Skeletal muscle satellite cell (primary cell): ENCODE measurements at regions not wholly inside any gene's neighbourhood (a gene's known extent, or its start where the extent isn't known, plus 50 kb on each side); places are given as distances from the start of the nearest gene placed in this dataset.
"Not testable (repeated sequence)": the region's sequence is repeated elsewhere in the genome, so short reads cannot be mapped to it uniquely, and the experiment has no call there.

Experiments used
- H3K27me3 ChIP-seq: 2 replicates; pipeline ENCODE4 v1.7.0; 2013; ENCODE audit warnings: low read length; ENCODE audit not compliant: control insufficient read depth, insufficient read depth
- H3K36me3 ChIP-seq: 2 replicates; pipeline ENCODE4 v1.7.0; 2013; ENCODE audit warnings: mild to moderate bottlenecking, control low read depth, low read length; ENCODE audit not compliant: insufficient read depth
- H3K4me1 ChIP-seq: 2 replicates; pipeline ENCODE4 v1.7.0; 2013; ENCODE audit warnings: low read length; ENCODE audit not compliant: control insufficient read depth, insufficient read depth
- H3K4me2 ChIP-seq: 2 replicates; pipeline ENCODE4 v1.7.0; 2013; ENCODE audit warnings: mild to moderate bottlenecking, low read length
- H3K4me3 ChIP-seq: 2 replicates; pipeline ENCODE4 v1.7.0; 2013; ENCODE audit warnings: low read length
- H3K9ac ChIP-seq: 2 replicates; pipeline ENCODE4 v1.7.0; 2013; ENCODE audit warnings: mild to moderate bottlenecking, low read depth, low read length, moderate library complexity
- H3K9me3 ChIP-seq: replicated peaks from 2 replicates; pipeline ENCODE4 v1.7.0; 2013; ENCODE audit warnings: mild to moderate bottlenecking, control low read depth, low read length

- Histone ChIP-seq H3K27me3 (no peaks in the 10 kb centered on the region), H3K36me3 (no peaks in the 10 kb centered on the region), H3K4me3 (no peak overlapping the region), H3K9me3 (no peaks in the 10 kb centered on the region), H3K4me2 (no peak overlapping the region), H3K4me1 (no peaks in the 10 kb centered on the region), H3K9ac (no peak overlapping the region)
Observed at GRCh38 chr1:79912813-79913212, 906.3 kb upstream of the ADGRL4 start.

GRCh38 chr1:79903321-79903720 is 896.8 kb upstream of the ADGRL4 start:
- Histone ChIP-seq H3K9ac (no peak overlapping the region), H3K36me3 (no peaks in the 10 kb centered on the region), H3K4me1 (peaks cover 12% of the 10 kb centered on the region), H3K27me3 (no peaks in the 10 kb centered on the region), H3K9me3 (no peaks in the 10 kb centered on the region), H3K4me2 (no peak overlapping the region), H3K4me3 (no peak overlapping the region)

- no peak overlapping the region for H3K4me3 ChIP-seq
- H3K4me1 ChIP-seq: peaks cover 12% of the 10 kb centered on the region
- no peaks in the 10 kb centered on the region for H3K9me3 ChIP-seq
- H3K9ac ChIP-seq: no peak overlapping the region
- H3K36me3 ChIP-seq: no peaks in the 10 kb centered on the region
- no peak overlapping the region for H3K4me2 ChIP-seq
- H3K27me3 ChIP-seq: no peaks in the 10 kb centered on the region
Observed at GRCh38 chr1:79902418-79902817, 895.9 kb upstream of the ADGRL4 start.

- H3K4me1 ChIP-seq: peaks cover 12% of the 10 kb centered on the region
- peak overlapping the region; percentile 5 for H3K4me2 ChIP-seq
- H3K9me3 ChIP-seq: no peaks in the 10 kb centered on the region
- no peaks in the 10 kb centered on the region for H3K36me3 ChIP-seq
- no peak overlapping the region for H3K4me3 ChIP-seq
- H3K27me3 ChIP-seq: no peaks in the 10 kb centered on the region
- H3K9ac ChIP-seq: no peak overlapping the region
Observed at GRCh38 chr1:79899914-79900313, 893.4 kb upstream of the ADGRL4 start.

GRCh38 chr1:79896140-79896539 is 889.6 kb upstream of the ADGRL4 start:
- H3K9me3 ChIP-seq: no peaks in the 10 kb centered on the region
- no peak overlapping the region for H3K4me2 ChIP-seq

GRCh38 chr1:79895573-79895972 is 889.0 kb upstream of the ADGRL4 start:
- Histone ChIP-seq H3K36me3 (no peaks in the 10 kb centered on the region), H3K4me1 (peaks cover 9% of the 10 kb centered on the region), H3K4me3 (no peak overlapping the region), H3K27me3 (no peaks in the 10 kb centered on the region), H3K9ac (no peak overlapping the region), H3K9me3 (no peaks in the 10 kb centered on the region), H3K4me2 (no peak overlapping the region)

More at GRCh38 chr1:79896140-79896539, 889.6 kb upstream of the ADGRL4 start:
- no peaks in the 10 kb centered on the region for H3K36me3 ChIP-seq
- H3K4me3 ChIP-seq: no peak overlapping the region
- no peaks in the 10 kb centered on the region for H3K27me3 ChIP-seq
- no peak overlapping the region for H3K9ac ChIP-seq
- H3K4me1 ChIP-seq: peaks cover 12% of the 10 kb centered on the region

- H3K27me3 ChIP-seq, H3K9ac ChIP-seq, H3K4me1 ChIP-seq, H3K4me3 ChIP-seq, H3K36me3 ChIP-seq, H3K9me3 ChIP-seq, H3K4me2 ChIP-seq: not testable (repeated sequence)
Observed at GRCh38 chr1:79894129-79894528, 887.6 kb upstream of the ADGRL4 start.

DNA sequence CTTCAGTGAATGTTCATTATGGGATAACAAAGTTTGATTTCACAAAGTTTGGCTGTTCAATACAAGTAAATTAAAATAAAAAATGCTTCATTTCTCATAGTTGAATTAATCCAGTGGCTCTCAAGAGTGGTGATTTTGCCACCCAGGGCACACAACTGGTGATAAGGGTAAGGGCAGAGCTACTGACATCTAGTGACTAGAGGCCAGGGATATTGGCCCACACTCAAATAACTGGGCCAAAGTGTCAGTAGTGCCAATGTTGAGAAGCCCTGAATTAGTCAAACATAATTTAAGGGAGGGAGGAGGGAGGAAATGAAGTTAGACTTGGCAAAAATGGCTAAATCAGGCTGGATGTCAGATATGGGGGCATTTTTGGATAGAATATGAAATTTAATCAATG is 880.5 kb upstream of the ADGRL4 start:
- Histone ChIP-seq H3K9me3 (no peaks in the 10 kb centered on the region), H3K27me3 (no peaks in the 10 kb centered on the region), H3K36me3 (no peaks in the 10 kb centered on the region), H3K4me2 (no peak overlapping the region), H3K4me1 (no peaks in the 10 kb centered on the region), H3K9ac (no peak overlapping the region), H3K4me3 (no peak overlapping the region)

DNA sequence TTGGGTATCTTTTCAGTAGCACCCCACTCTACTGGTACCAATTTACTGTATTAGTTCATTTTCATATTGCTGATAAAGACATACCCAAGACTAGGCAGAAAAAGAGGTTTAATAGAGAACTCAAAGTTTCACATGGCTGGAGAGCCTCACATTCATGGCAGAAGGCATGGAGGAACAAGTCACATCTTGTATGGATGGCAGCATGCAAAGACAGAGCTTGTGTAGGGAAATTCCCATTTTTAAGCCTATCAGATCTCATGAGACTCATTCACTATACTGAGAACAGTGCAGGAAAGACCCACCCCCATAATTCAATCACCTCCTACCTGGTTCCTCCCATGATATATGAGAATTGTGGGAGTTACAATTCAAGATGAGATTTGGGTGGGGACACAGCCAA is 878.6 kb upstream of the ADGRL4 start:
- no peaks in the 10 kb centered on the region for H3K4me1 ChIP-seq
- no peak overlapping the region for H3K9ac ChIP-seq

GRCh38 chr1:79877086-79877485 is 870.6 kb upstream of the ADGRL4 start:
- no peaks in the 10 kb centered on the region for H3K4me1 ChIP-seq
- H3K27me3 ChIP-seq: no peaks in the 10 kb centered on the region
- no peaks in the 10 kb centered on the region for H3K9me3 ChIP-seq
- no peak overlapping the region for H3K4me2 ChIP-seq
- no peak overlapping the region for H3K4me3 ChIP-seq
- no peak overlapping the region for H3K9ac ChIP-seq
- no peaks in the 10 kb centered on the region for H3K36me3 ChIP-seq

More for the DNA sequence above, 878.6 kb upstream of the ADGRL4 start:
- Histone ChIP-seq H3K27me3 (no peaks in the 10 kb centered on the region), H3K4me3 (no peak overlapping the region), H3K9me3 (no peaks in the 10 kb centered on the region), H3K36me3 (no peaks in the 10 kb centered on the region), H3K4me2 (no peak overlapping the region)

- Histone ChIP-seq H3K4me3 (no peak overlapping the region), H3K4me1 (no peaks in the 10 kb centered on the region), H3K4me2 (no peak overlapping the region), H3K27me3 (no peaks in the 10 kb centered on the region), H3K36me3 (no peaks in the 10 kb centered on the region), H3K9ac (no peak overlapping the region), H3K9me3 (no peaks in the 10 kb centered on the region)
Observed at GRCh38 chr1:79875187-79875586, 868.7 kb upstream of the ADGRL4 start.

- Histone ChIP-seq H3K4me1 (no peaks in the 10 kb centered on the region), H3K36me3 (no peaks in the 10 kb centered on the region), H3K9ac (no peak overlapping the region), H3K4me3 (no peak overlapping the region), H3K27me3 (no peaks in the 10 kb centered on the region), H3K4me2 (no peak overlapping the region), H3K9me3 (no peaks in the 10 kb centered on the region)
Observed at GRCh38 chr1:79874289-79874688, 867.8 kb upstream of the ADGRL4 start.
